Activated T-cell treated with anti-CD3 and anti-CD28 coated beads, Interleukin-2, amount 50 U/mL, for 72 hours (primary cell): ENCODE measurements at regions not wholly inside any gene's neighbourhood (a gene's known extent, or its start where the extent isn't known, plus 50 kb on each side); places are given as distances from the start of the nearest gene placed in this dataset.

ENCODE experiments used
- ATAC-seq, 2 donors: fragments of 150-1000 bp; cut with Tn5 transposase; replicated peaks in 1 of 2; 2 replicates each; pipeline ENCODE4 v1.10.0; 2021; ENCODE audit warnings: moderate library complexity in 2 of 2, mild to moderate bottlenecking in 1 of 2
- DNase-seq, 2 donors: peaks; one replicate each; pipeline ENCODE4 v3.0.0; 2021 to 2022; ENCODE audit warnings: mixed read lengths in 1 of 2
- H3K27ac Mint-ChIP-seq: one replicate; pipeline ENCODE4 v1.8.0; 2022; ENCODE audit warnings: mild to moderate bottlenecking, moderate library complexity, mixed read lengths
- H3K27me3 Mint-ChIP-seq: one replicate; pipeline ENCODE4 v1.8.0; 2022; ENCODE audit warnings: low read depth, mixed read lengths
- H3K36me3 Mint-ChIP-seq, 2 donors: one replicate each; pipeline ENCODE4 v1.8.0; 2022; ENCODE audit warnings: mixed read lengths in 2 of 2, mild to moderate bottlenecking in 1 of 2; ENCODE audit not compliant: insufficient read depth in 2 of 2
- H3K4me1 Mint-ChIP-seq: one replicate; pipeline ENCODE4 v1.8.0; 2022; ENCODE audit warnings: low read depth, mixed read lengths
- H3K4me3 Mint-ChIP-seq, 2 donors: one replicate each; pipeline ENCODE4 v1.8.0; 2022; ENCODE audit warnings: mild to moderate bottlenecking in 2 of 2, mixed read lengths in 2 of 2, moderate library complexity in 2 of 2
- H3K9me3 Mint-ChIP-seq, 2 donors: one replicate each; pipeline ENCODE4 v1.8.0; 2022; ENCODE audit warnings: mixed read lengths in 2 of 2

- H3K27ac Mint-ChIP-seq = no peak overlapping the region
- DNase-seq (no peak), ATAC-seq (no peak)
- no peaks in the 10 kb centered on the region for H3K36me3 Mint-ChIP-seq
- no peaks in the 10 kb centered on the region for H3K9me3 Mint-ChIP-seq
- H3K4me1 Mint-ChIP-seq = no peaks in the 10 kb centered on the region
- H3K27me3 Mint-ChIP-seq = no peaks in the 10 kb centered on the region
- no peak overlapping the region for H3K4me3 Mint-ChIP-seq
Observed at GRCh38 chr3:107025961-107026360, 351.3 kb upstream of the CCDC54 start.

- H3K27ac Mint-ChIP-seq = no peak overlapping the region
- DNase-seq (no peak), ATAC-seq (no peak)
- H3K4me3 Mint-ChIP-seq = no peak overlapping the region
- H3K9me3 Mint-ChIP-seq = no peaks in the 10 kb centered on the region
- no peaks in the 10 kb centered on the region for H3K4me1 Mint-ChIP-seq
- H3K27me3 Mint-ChIP-seq = no peaks in the 10 kb centered on the region
- no peaks in the 10 kb centered on the region for H3K36me3 Mint-ChIP-seq
Observed at GRCh38 chr3:107028086-107028485, 349.2 kb upstream of the CCDC54 start.

GRCh38 chr3:107028626-107029025, 348.6 kb upstream of the CCDC54 start:
- ATAC-seq (no peak), DNase-seq (no peak)
- H3K27me3 Mint-ChIP-seq = no peaks in the 10 kb centered on the region
- H3K27ac Mint-ChIP-seq = no peak overlapping the region
- H3K9me3 Mint-ChIP-seq = no peaks in the 10 kb centered on the region
- no peaks in the 10 kb centered on the region for H3K4me1 Mint-ChIP-seq
- H3K36me3 Mint-ChIP-seq = no peaks in the 10 kb centered on the region
- H3K4me3 Mint-ChIP-seq = no peak overlapping the region

GRCh38 chr3:107032111-107032510, 345.1 kb upstream of the CCDC54 start:
- H3K4me3 Mint-ChIP-seq = no peak overlapping the region
- H3K27me3 Mint-ChIP-seq = no peaks in the 10 kb centered on the region
- no peak overlapping the region for H3K27ac Mint-ChIP-seq
- no peak for ATAC-seq
- H3K4me1 Mint-ChIP-seq = no peaks in the 10 kb centered on the region
- no peak for DNase-seq
- H3K36me3 Mint-ChIP-seq = no peaks in the 10 kb centered on the region
- H3K9me3 Mint-ChIP-seq = peaks cover 7 to 11% of the 10 kb centered on the region in 2 donors

- peaks cover 0 to 2% of the 10 kb centered on the region in 2 donors for H3K36me3 Mint-ChIP-seq
- no peak for DNase-seq
- no peak for ATAC-seq
- H3K4me1 Mint-ChIP-seq = no peaks in the 10 kb centered on the region
- peaks cover 18 to 20% of the 10 kb centered on the region in 2 donors for H3K9me3 Mint-ChIP-seq
- H3K27ac Mint-ChIP-seq = no peak overlapping the region
- no peak overlapping the region for H3K4me3 Mint-ChIP-seq
- no peaks in the 10 kb centered on the region for H3K27me3 Mint-ChIP-seq
Observed at GRCh38 chr3:107034142-107034541, 343.1 kb upstream of the CCDC54 start.

- Mint-ChIP-seq H3K27ac (no peak overlapping the region), H3K9me3 (peaks cover 18 to 21% of the 10 kb centered on the region in 2 donors), H3K4me1 (no peaks in the 10 kb centered on the region), H3K27me3 (no peaks in the 10 kb centered on the region), H3K4me3 (no peak overlapping the region), H3K36me3 (peaks cover 0 to 2% of the 10 kb centered on the region in 2 donors)
- no peak for DNase-seq
- ATAC-seq = no peak
Observed at GRCh38 chr3:107035176-107035575, 342.1 kb upstream of the CCDC54 start.

GRCh38 chr3:107044677-107045076, 332.6 kb upstream of the CCDC54 start:
- peaks cover 6% of the 10 kb centered on the region for H3K27me3 Mint-ChIP-seq
- H3K4me1 Mint-ChIP-seq = no peaks in the 10 kb centered on the region
- DNase-seq (no peak), ATAC-seq (no peak)
- peaks cover 0 to 1% of the 10 kb centered on the region in 2 donors for H3K36me3 Mint-ChIP-seq
- no peak overlapping the region for H3K4me3 Mint-ChIP-seq
- H3K27ac Mint-ChIP-seq = no peak overlapping the region
- peaks cover 0 to 1% of the 10 kb centered on the region in 2 donors for H3K9me3 Mint-ChIP-seq

- Mint-ChIP-seq H3K4me3 (no peak overlapping the region), H3K4me1 (no peaks in the 10 kb centered on the region), H3K27me3 (peaks cover 6% of the 10 kb centered on the region), H3K36me3 (no peaks in the 10 kb centered on the region), H3K27ac (no peak overlapping the region), H3K9me3 (peaks cover 0 to 1% of the 10 kb centered on the region in 2 donors)
- ATAC-seq (no peak), DNase-seq (no peak)
Observed at GRCh38 chr3:107045791-107046190, 331.4 kb upstream of the CCDC54 start.

- no peak for ATAC-seq
- no peak overlapping the region for H3K4me3 Mint-ChIP-seq
- no peaks in the 10 kb centered on the region for H3K36me3 Mint-ChIP-seq
- H3K27ac Mint-ChIP-seq = no peak overlapping the region
- no peaks in the 10 kb centered on the region for H3K4me1 Mint-ChIP-seq
- H3K9me3 Mint-ChIP-seq = no peaks in the 10 kb centered on the region
- DNase-seq = no peak
- H3K27me3 Mint-ChIP-seq = no peaks in the 10 kb centered on the region
Observed at GRCh38 chr3:107055181-107055942, 321.9 kb upstream of the CCDC54 start.

- ATAC-seq (no peak), DNase-seq (no peak)
- Mint-ChIP-seq H3K4me1 (peaks cover 12% of the 10 kb centered on the region), H3K4me3 (no peak overlapping the region), H3K9me3 (no peaks in the 10 kb centered on the region), H3K27ac (no peak overlapping the region), H3K36me3 (no peaks in the 10 kb centered on the region), H3K27me3 (peaks cover 25% of the 10 kb centered on the region)
Observed at GRCh38 chr3:107061466-107061865, 315.8 kb upstream of the CCDC54 start.

- H3K4me1 Mint-ChIP-seq = peaks cover 12% of the 10 kb centered on the region
Observed at GRCh38 chr3:107062310-107062709, 314.9 kb upstream of the CCDC54 start.

GRCh38 chr3:107062787-107063186, 314.5 kb upstream of the CCDC54 start:
- ATAC-seq (no peak), DNase-seq (no peak)
- Mint-ChIP-seq H3K4me1 (peaks cover 12% of the 10 kb centered on the region), H3K36me3 (peaks cover 0 to 5% of the 10 kb centered on the region in 2 donors), H3K9me3 (peaks cover 0 to 3% of the 10 kb centered on the region in 2 donors), H3K27ac (no peak overlapping the region), H3K27me3 (peaks cover 31% of the 10 kb centered on the region), H3K4me3 (no peak overlapping the region)

More at GRCh38 chr3:107062310-107062709, 314.9 kb upstream of the CCDC54 start:
- H3K9me3 Mint-ChIP-seq = peaks cover 0 to 3% of the 10 kb centered on the region in 2 donors
- H3K36me3 Mint-ChIP-seq = peaks cover 0 to 5% of the 10 kb centered on the region in 2 donors
- peaks cover 29% of the 10 kb centered on the region for H3K27me3 Mint-ChIP-seq
- DNase-seq (no peak), ATAC-seq (no peak)
- H3K27ac Mint-ChIP-seq = no peak overlapping the region
- no peak overlapping the region for H3K4me3 Mint-ChIP-seq

GRCh38 chr3:107063351-107063750, 313.9 kb upstream of the CCDC54 start:
- peaks cover 31% of the 10 kb centered on the region for H3K27me3 Mint-ChIP-seq
- DNase-seq (no peak), ATAC-seq (no peak)
- peaks cover 0 to 3% of the 10 kb centered on the region in 2 donors for H3K9me3 Mint-ChIP-seq
- H3K27ac Mint-ChIP-seq = no peak overlapping the region
- H3K4me3 Mint-ChIP-seq = no peak overlapping the region
- H3K4me1 Mint-ChIP-seq = peaks cover 12% of the 10 kb centered on the region
- H3K36me3 Mint-ChIP-seq = peaks cover 0 to 5% of the 10 kb centered on the region in 2 donors
